Right lobe of liver (tissue), 6 donors: ENCODE measurements at regions not wholly inside any gene's neighbourhood (a gene's known extent, or its start where the extent isn't known, plus 50 kb on each side); places are given as distances from the start of the nearest gene placed in this dataset.

Experiments
- ATAC-seq, 4 donors: fragments of 200-7000 bp; cut with Tn5 transposase; one replicate each; pipeline ENCODE4 v1.9.1; 2020; ENCODE audit warnings: mild to moderate bottlenecking in 4 of 4, moderate library complexity in 4 of 4
- DNase-seq, 3 donors: peaks; one replicate each; pipeline ENCODE4 v3.0.0-alpha.2; 2020
- H3K27ac ChIP-seq, 3 donors: fragments of 200-600 bp; one replicate each; pipeline ENCODE4 v1.8.0; 2022
- H3K27me3 ChIP-seq, 2 donors: fragments of 200-600 bp; one replicate each; pipeline ENCODE4 v1.8.0; 2022
- H3K36me3 ChIP-seq, 4 donors: fragments of 200-600 bp; sonication (generic) in 1 of 4; one replicate each; pipeline versions ENCODE4 v1.5.1 to v1.8.0; 2017 to 2022; ENCODE audit warnings: control low read depth in 1 of 4
- H3K4me1 ChIP-seq, 4 donors: fragments of 200-600 bp; sonication (generic) in 1 of 4; one replicate each; pipeline versions ENCODE4 v1.5.1 to v1.8.0; 2017 to 2022; ENCODE audit warnings: control low read depth in 1 of 4
- H3K4me3 ChIP-seq, 3 donors: fragments of 200-600 bp; one replicate each; pipeline ENCODE4 v1.8.0; 2022
- H3K9me3 ChIP-seq, 4 donors: fragments of 200-600 bp; sonication (generic) in 1 of 4; one replicate each; pipeline versions ENCODE4 v1.5.1 to v1.8.0; 2017 to 2022; ENCODE audit warnings: control low read depth in 1 of 4
- POLR2A ChIP-seq: fragments of 450-650 bp; IDR thresholded peaks from one replicate; pipeline ENCODE4 v1.6.1; 2017; ENCODE audit warnings: antibody characterized with exemption, mild to moderate bottlenecking
- WGBS: methylation state at CpG from one replicate; pipeline ENCODE4 v1.1.6; 2018; ENCODE audit warnings: low coverage, low lambda C conversion rate; ENCODE audit not compliant: insufficient coverage; ENCODE audit errors: missing lambda C conversion rate; 5-methylcytosine and 5-hydroxymethylcytosine counted together
- intact Hi-C, 2 donors: fragments of 100-400 bp; cut with DNase I; formaldehyde crosslinking; loops; one replicate each; pipeline versions ENCODE4 v1.11.2 to v1.14.1; 2022
- microRNA-seq, 2 donors: library from miRNA; unstranded; fragments of <30 nt; microRNA quantifications; one replicate each; pipeline ENCODE4, GENCODE V29; 2019 to 2020
- small RNA-seq, 2 experiments: library from RNA; depleted of rRNA; stranded (forward); fragments of <200 nt; gene quantifications; one replicate each; pipeline ENCODE3, GENCODE V24; 2016
- TF ChIP-seq, protein P1 (sequence below), 4 donors: fragments of 200-600 bp in 3 of 4; fragments of 450-650 bp in 1 of 4; IDR thresholded peaks; one replicate each; pipeline versions ENCODE4 v1.5.1 to v1.8.0; 2016 to 2022; ENCODE audit warnings: antibody characterized with exemption in 4 of 4, mild to moderate bottlenecking in 2 of 4
- donor health status: DM: no; HTN: yes; CAD: no.
- donor health status: DM: no; HTN: no; CAD: no.
- donor health status: DM: no; HTN: no; CAD: no.
- donor health status: DM: no; HTN: yes; CAD: no.
- donor health status: DM: no; HTN: yes; CAD: no.

DNA sequence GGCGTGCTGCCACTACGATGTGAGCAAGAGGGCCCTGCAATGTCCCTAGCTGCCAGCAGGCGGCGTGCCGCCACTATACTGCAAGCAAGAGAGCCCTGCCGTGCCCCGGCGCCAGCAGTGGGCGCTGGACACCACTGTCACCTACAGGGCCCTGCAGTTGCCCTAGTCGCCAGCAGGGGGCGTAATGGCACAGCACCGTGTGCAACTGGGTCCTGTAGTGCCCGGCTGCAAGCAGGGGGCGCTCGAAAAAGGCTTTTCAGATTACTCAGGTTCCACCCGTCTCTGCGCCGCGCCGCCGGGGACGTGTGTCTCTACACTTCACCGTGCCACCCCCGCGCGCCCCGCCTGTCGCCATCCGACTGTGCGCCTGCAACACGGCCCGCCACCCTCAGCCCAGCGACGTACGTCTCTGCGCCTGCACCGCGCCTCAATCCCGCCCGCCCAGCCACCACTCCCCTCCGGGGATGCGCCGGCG, 1356.9 kb downstream of the TMEM121 start:
- TF ChIP-seq, protein P1, sequence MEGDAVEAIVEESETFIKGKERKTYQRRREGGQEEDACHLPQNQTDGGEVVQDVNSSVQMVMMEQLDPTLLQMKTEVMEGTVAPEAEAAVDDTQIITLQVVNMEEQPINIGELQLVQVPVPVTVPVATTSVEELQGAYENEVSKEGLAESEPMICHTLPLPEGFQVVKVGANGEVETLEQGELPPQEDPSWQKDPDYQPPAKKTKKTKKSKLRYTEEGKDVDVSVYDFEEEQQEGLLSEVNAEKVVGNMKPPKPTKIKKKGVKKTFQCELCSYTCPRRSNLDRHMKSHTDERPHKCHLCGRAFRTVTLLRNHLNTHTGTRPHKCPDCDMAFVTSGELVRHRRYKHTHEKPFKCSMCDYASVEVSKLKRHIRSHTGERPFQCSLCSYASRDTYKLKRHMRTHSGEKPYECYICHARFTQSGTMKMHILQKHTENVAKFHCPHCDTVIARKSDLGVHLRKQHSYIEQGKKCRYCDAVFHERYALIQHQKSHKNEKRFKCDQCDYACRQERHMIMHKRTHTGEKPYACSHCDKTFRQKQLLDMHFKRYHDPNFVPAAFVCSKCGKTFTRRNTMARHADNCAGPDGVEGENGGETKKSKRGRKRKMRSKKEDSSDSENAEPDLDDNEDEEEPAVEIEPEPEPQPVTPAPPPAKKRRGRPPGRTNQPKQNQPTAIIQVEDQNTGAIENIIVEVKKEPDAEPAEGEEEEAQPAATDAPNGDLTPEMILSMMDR (IDR thresholded peaks at IDR 0.05), result peak; percentile 20 to 32 (median 27)
- TF ChIP-seq POLR2A, result no peak
- intact Hi-C loops, result no loop called here
- 75% methylated on average over 24 of the region's 44 CpGs for WGBS
- ATAC-seq, result peak in 2 of 4 donors; percentile 34 to 52
- no peaks in the 10 kb centered on the region for H3K4me1 ChIP-seq
- H3K27ac ChIP-seq, result no peak overlapping the region
- H3K9me3 ChIP-seq, result no peaks in the 10 kb centered on the region
- H3K4me3 ChIP-seq, result no peak overlapping the region
- no peaks in the 10 kb centered on the region for H3K27me3 ChIP-seq
- H3K36me3 ChIP-seq, result no peaks in the 10 kb centered on the region
- peak in 1 of 3 donors; percentile 30 for DNase-seq

Small RNA genes lying in the stretch of these regions (microRNA-seq; reads per million reads assigned to microRNA genes)
- gene MIR4507 (0 reads per million in 2 donors), gene MIR4537 (0 reads per million in 2 donors), gene MIR4538 (0 reads per million in 2 donors), gene MIR4539 (0 reads per million in 2 donors), gene MIR5195 (0 reads per million in 2 donors), gene MIR8071-1 (0 reads per million in 2 donors), gene MIR8071-2 (0 reads per million in 2 donors)

Small RNA genes lying in the stretch of these regions (small RNA-seq; reads per million reads assigned to genes)
- gene AC244452.1, result 0 reads per million in 2 experiments
- 0 reads per million in 2 experiments for gene IGHD1-1
- 0 reads per million in 2 experiments for gene IGHD1-14
- 0 reads per million in 2 experiments for gene IGHD1-20
- gene IGHD1-26, result 0 reads per million in 2 experiments
- gene IGHD1-7, result 0 reads per million in 2 experiments
- 0 reads per million in 2 experiments for gene IGHD2-15
- 0 reads per million in 2 experiments for gene IGHD2-2
- gene IGHD2-21, result 0 reads per million in 2 experiments
- 0 reads per million in 2 experiments for gene IGHD2-8
- gene IGHD3-10, result 0 reads per million in 2 experiments
- 0 reads per million in 2 experiments for gene IGHD3-16
- gene IGHD3-22, result 0 reads per million in 2 experiments
- gene IGHD3-3, result 0 reads per million in 2 experiments
- 0 reads per million in 2 experiments for gene IGHD3-9
- 0 reads per million in 2 experiments for gene IGHD4-11
- 0 reads per million in 2 experiments for gene IGHD4-17
- 0 reads per million in 2 experiments for gene IGHD4-23
- 0 reads per million in 2 experiments for gene IGHD4-4
- 0 reads per million in 2 experiments for gene IGHD5-12
- 0 reads per million in 2 experiments for gene IGHD5-18
- 0 reads per million in 2 experiments for gene IGHD5-24
- 0 reads per million in 2 experiments for gene IGHD5-5
- 0 reads per million in 2 experiments for gene IGHD6-13
- 0 reads per million in 2 experiments for gene IGHD6-19
- gene IGHD6-25, result 0 reads per million in 2 experiments
- gene IGHD6-6, result 0 reads per million in 2 experiments
- gene IGHD7-27, result 0 reads per million in 2 experiments
- 0 reads per million in 2 experiments for gene IGHJ1
- gene IGHJ1P, result 0 reads per million in 2 experiments
- gene IGHJ2, result 0 reads per million in 2 experiments
- 0 reads per million in 2 experiments for gene IGHJ2P
- 0 reads per million in 2 experiments for gene IGHJ3
- gene IGHJ3P, result 0 reads per million in 2 experiments
- 0 reads per million in 2 experiments for gene IGHJ4
- 0 reads per million in 2 experiments for gene IGHJ5
- gene IGHJ6, result 0 reads per million in 2 experiments
- gene IGHV1-12, result 0 reads per million in 2 experiments
- 0 reads per million in 2 experiments for gene IGHV1-14
- 0 reads per million in 2 experiments for gene IGHV3-19
- gene IGHV3-57, result 0 reads per million in 2 experiments
- 0 reads per million in 2 experiments for gene IGHV3-76
- gene IGHV5-78, result 0 reads per million in 2 experiments
- gene IGHV7-40, result 0 reads per million in 2 experiments
- gene IGHVII-1-1, result 0 reads per million in 2 experiments
- gene IGHVII-15-1, result 0 reads per million in 2 experiments
- gene IGHVII-22-1, result 0 reads per million in 2 experiments
- gene IGHVII-28-1, result 0 reads per million in 2 experiments
- 0 reads per million in 2 experiments for gene IGHVII-33-1
- gene IGHVII-40-1, result 0 reads per million in 2 experiments
- gene IGHVII-44-2, result 0 reads per million in 2 experiments
- gene IGHVII-46-1, result 0 reads per million in 2 experiments
- gene IGHVII-49-1, result 0 reads per million in 2 experiments
- gene IGHVII-51-2, result 0 reads per million in 2 experiments
- 0 reads per million in 2 experiments for gene IGHVII-53-1
- 0 reads per million in 2 experiments for gene IGHVII-60-1
- 0 reads per million in 2 experiments for gene IGHVII-62-1
- 0 reads per million in 2 experiments for gene IGHVII-67-1
- 0 reads per million in 2 experiments for gene IGHVII-74-1
- gene IGHVII-78-1, result 0 reads per million in 2 experiments
- gene IGHVIII-11-1, result 0 reads per million in 2 experiments
- 0 reads per million in 2 experiments for gene IGHVIII-13-1
- gene IGHVIII-2-1, result 0 reads per million in 2 experiments
- gene IGHVIII-22-2, result 0 reads per million in 2 experiments
- 0 reads per million in 2 experiments for gene IGHVIII-25-1
- gene IGHVIII-26-1, result 0 reads per million in 2 experiments
- gene IGHVIII-38-1, result 0 reads per million in 2 experiments
- 0 reads per million in 2 experiments for gene IGHVIII-5-1
- gene IGHVIII-5-2, result 0 reads per million in 2 experiments
- 0 reads per million in 2 experiments for gene IGHVIII-67-2
- 0 reads per million in 2 experiments for gene IGHVIII-67-3
- 0 reads per million in 2 experiments for gene IGHVIII-67-4
- gene IGHVIII-76-1, result 0 reads per million in 2 experiments
- gene IGHVIII-82, result 0 reads per million in 2 experiments
- gene MIR4507, result 0 reads per million in 2 experiments
- gene MIR4537, result 0 reads per million in 2 experiments
- 0 reads per million in 2 experiments for gene MIR4538
- 0 reads per million in 2 experiments for gene MIR4539
- 0 reads per million in 2 experiments for gene MIR5195
- 0 reads per million in 2 experiments for gene MIR8071-1
- 0 reads per million in 2 experiments for gene MIR8071-2
- 0 reads per million in 2 experiments for gene RNA5SP389
